DND-41 (cell line): ENCODE measurements at regions not wholly inside any gene's neighbourhood (a gene's known extent, or its start where the extent isn't known, plus 50 kb on each side); places are given as distances from the start of the nearest gene placed in this dataset.

Experiments used
- ATAC-seq: fragments of 200-7000 bp; cut with Tn5 transposase; 3 replicates; pipeline ENCODE4 v1.9.1; 2021; ENCODE audit warnings: low read depth; ENCODE audit not compliant: insufficient read depth
- DNase-seq: peaks from one replicate; pipeline ENCODE4 v3.0.0-alpha.2; 2020
- H2AFZ ChIP-seq: 2 replicates; pipeline ENCODE4 v1.6.0; 2012; ENCODE audit warnings: low read depth, low read length
- H3K27ac ChIP-seq: 2 replicates; pipeline ENCODE4 v1.5.1; 2012; ENCODE audit warnings: low read length, inconsistent platforms
- H3K27me3 ChIP-seq: fragments of 200-600 bp; sonication (generic); 2 replicates; pipeline ENCODE4 v1.6.0; 2012; ENCODE audit warnings: low read length, mild to moderate bottlenecking, inconsistent platforms; ENCODE audit not compliant: insufficient read depth, poor library complexity
- H3K36me3 ChIP-seq: 2 replicates; pipeline ENCODE4 v1.5.1; 2012; ENCODE audit warnings: low read length, inconsistent platforms; ENCODE audit not compliant: insufficient read depth
- H3K4me1 ChIP-seq: 2 replicates; pipeline ENCODE4 v1.5.1; 2012; ENCODE audit warnings: mild to moderate bottlenecking, low read length; ENCODE audit not compliant: insufficient read depth
- H3K4me2 ChIP-seq: 2 replicates; pipeline ENCODE4 v1.6.0; 2012; ENCODE audit warnings: mild to moderate bottlenecking, moderate library complexity, low read length, inconsistent platforms; ENCODE audit not compliant: insufficient read depth
- H3K4me3 ChIP-seq, 2 experiments: fragments of 200-600 bp in 1 of 2; shearing (Covaris generic) in 1 of 2; 2 replicates each; pipeline ENCODE4 v1.5.1; 2012 to 2016; ENCODE audit warnings: inconsistent platforms in 2 of 2, low read length in 2 of 2, mild to moderate bottlenecking in 2 of 2, low read depth in 1 of 2, moderate library complexity in 1 of 2
- H3K79me2 ChIP-seq: 2 replicates; pipeline ENCODE4 v1.6.0; 2012; ENCODE audit warnings: low read length, inconsistent platforms; ENCODE audit not compliant: insufficient read depth
- H3K9ac ChIP-seq: 2 replicates; pipeline ENCODE4 v1.6.0; 2012; ENCODE audit warnings: low read depth, mild to moderate bottlenecking, inconsistent platforms, low read length, moderate library complexity
- H3K9me3 ChIP-seq: 2 replicates; pipeline ENCODE4 v1.5.1; 2012; ENCODE audit warnings: low read length, moderate library complexity, mild to moderate bottlenecking, inconsistent platforms; ENCODE audit not compliant: insufficient read depth, severe bottlenecking
- H4K20me1 ChIP-seq: 2 replicates; pipeline ENCODE4 v1.6.0; 2012; ENCODE audit warnings: low read length; ENCODE audit not compliant: insufficient read depth
- EZH2 ChIP-seq: IDR thresholded peaks from 3 replicates; pipeline ENCODE4 v1.6.1; 2012; ENCODE audit warnings: borderline replicate concordance, low read depth, mild to moderate bottlenecking, moderate library complexity, low read length, inconsistent platforms; ENCODE audit not compliant: severe bottlenecking
- TF ChIP-seq, protein P1 (sequence below): IDR thresholded peaks from 2 replicates; pipeline ENCODE4 v1.5.1; 2012; ENCODE audit warnings: borderline replicate concordance, low read length, moderate library complexity, mild to moderate bottlenecking; ENCODE audit not compliant: poor library complexity, severe bottlenecking; ENCODE audit errors: extremely low read depth

DNA sequence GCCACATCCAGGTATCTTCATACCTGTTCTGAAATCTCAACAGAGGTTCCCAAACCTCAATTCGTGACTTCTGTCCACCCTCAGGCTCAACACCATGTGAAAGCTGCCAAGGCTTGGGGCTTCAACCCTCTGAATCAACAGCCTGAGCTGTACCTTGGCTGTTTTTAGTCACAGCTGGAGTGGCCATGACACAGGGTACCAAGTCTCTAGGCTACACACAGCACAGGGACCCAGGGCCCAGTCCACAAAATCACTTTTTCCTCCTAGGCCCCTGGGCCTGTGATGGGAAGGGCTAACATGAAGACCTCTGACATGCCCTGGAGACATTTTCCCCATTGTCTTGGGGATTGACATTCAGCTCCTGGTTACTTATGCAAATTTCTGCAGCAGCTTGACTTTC is 464.9 kb downstream of the ELAVL2 start:
- Histone ChIP-seq H3K27me3 (no peaks in the 10 kb centered on the region), H3K27ac (no peak overlapping the region), H3K9ac (no peak overlapping the region), H3K4me1 (no peaks in the 10 kb centered on the region), H3K4me3 (no peak overlapping the region), H3K36me3 (no peaks in the 10 kb centered on the region), H3K79me2 (no peaks in the 10 kb centered on the region), H2AFZ (no peak overlapping the region), H3K9me3 (no peaks in the 10 kb centered on the region), H4K20me1 (no peaks in the 10 kb centered on the region), H3K4me2 (no peak overlapping the region)
- TF ChIP-seq, protein P1, sequence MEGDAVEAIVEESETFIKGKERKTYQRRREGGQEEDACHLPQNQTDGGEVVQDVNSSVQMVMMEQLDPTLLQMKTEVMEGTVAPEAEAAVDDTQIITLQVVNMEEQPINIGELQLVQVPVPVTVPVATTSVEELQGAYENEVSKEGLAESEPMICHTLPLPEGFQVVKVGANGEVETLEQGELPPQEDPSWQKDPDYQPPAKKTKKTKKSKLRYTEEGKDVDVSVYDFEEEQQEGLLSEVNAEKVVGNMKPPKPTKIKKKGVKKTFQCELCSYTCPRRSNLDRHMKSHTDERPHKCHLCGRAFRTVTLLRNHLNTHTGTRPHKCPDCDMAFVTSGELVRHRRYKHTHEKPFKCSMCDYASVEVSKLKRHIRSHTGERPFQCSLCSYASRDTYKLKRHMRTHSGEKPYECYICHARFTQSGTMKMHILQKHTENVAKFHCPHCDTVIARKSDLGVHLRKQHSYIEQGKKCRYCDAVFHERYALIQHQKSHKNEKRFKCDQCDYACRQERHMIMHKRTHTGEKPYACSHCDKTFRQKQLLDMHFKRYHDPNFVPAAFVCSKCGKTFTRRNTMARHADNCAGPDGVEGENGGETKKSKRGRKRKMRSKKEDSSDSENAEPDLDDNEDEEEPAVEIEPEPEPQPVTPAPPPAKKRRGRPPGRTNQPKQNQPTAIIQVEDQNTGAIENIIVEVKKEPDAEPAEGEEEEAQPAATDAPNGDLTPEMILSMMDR, result no peak
- TF ChIP-seq EZH2, result no peak
- no peak for DNase-seq
- no peak for ATAC-seq

DNA sequence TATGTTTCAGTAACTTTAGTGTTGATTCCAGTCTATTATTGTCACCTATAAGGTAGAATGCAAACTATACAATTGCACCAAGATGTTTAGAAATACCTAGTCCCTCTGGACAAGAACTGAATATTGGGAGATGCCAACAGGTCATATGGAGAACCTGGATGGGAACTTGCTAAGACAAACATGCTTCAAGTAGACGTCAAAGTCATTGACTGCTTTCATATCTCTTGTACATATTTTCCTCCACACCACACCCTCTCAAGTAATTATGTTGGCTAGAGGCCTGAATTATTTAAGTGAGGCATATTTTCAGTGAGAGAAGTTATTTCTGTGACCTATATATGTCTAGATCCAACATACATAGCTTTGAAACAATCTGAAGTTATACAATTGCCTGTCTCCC is 453.3 kb downstream of the ELAVL2 start:
- no peak for ATAC-seq
- no peaks in the 10 kb centered on the region for H3K79me2 ChIP-seq
- H4K20me1 ChIP-seq, result no peaks in the 10 kb centered on the region
- no peak overlapping the region for H2AFZ ChIP-seq
- H3K9ac ChIP-seq, result no peak overlapping the region
- no peak overlapping the region for H3K4me2 ChIP-seq
- H3K4me3 ChIP-seq, result no peak overlapping the region
- no peaks in the 10 kb centered on the region for H3K9me3 ChIP-seq
- H3K27me3 ChIP-seq, result no peaks in the 10 kb centered on the region
- no peaks in the 10 kb centered on the region for H3K4me1 ChIP-seq
- TF ChIP-seq, protein P1, result no peak
- TF ChIP-seq EZH2, result no peak
- H3K27ac ChIP-seq, result no peak overlapping the region
- no peak for DNase-seq
- no peaks in the 10 kb centered on the region for H3K36me3 ChIP-seq

DNA sequence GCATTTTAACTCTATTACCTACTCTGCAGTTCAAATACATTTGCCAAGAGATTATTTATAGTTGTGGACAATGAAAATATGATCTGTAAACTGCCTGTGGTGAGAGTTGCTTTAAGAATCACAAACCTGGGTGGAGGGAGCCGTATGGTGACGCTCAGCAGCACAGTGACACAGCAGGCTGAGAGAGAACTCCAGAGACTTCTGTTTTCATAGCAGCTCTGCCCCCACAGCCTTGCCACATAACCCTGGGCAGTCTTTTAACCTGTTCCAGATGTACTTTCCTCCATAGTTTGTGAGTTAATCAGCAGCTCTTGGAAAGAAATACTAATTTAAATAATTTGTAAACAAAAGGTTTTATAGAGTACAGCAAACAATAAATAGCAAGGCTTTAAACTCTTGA is 450.5 kb downstream of the ELAVL2 start:
- ATAC-seq (no peak), DNase-seq (no peak)
- Histone ChIP-seq H3K79me2 (no peaks in the 10 kb centered on the region), H3K9me3 (no peaks in the 10 kb centered on the region), H3K4me3 (no peak overlapping the region), H3K4me2 (no peak overlapping the region), H3K4me1 (no peaks in the 10 kb centered on the region), H2AFZ (no peak overlapping the region), H3K36me3 (no peaks in the 10 kb centered on the region), H4K20me1 (no peaks in the 10 kb centered on the region), H3K9ac (no peak overlapping the region), H3K27me3 (no peaks in the 10 kb centered on the region), H3K27ac (no peak overlapping the region)
- no peak for TF ChIP-seq EZH2
- TF ChIP-seq, protein P1, result no peak

GRCh38 chr9:23379842-23380241 is 446.2 kb downstream of the ELAVL2 start:
- DNase-seq, result no peak
- H3K4me1 ChIP-seq, result no peaks in the 10 kb centered on the region
- H2AFZ ChIP-seq, result no peak overlapping the region
- H4K20me1 ChIP-seq, result no peaks in the 10 kb centered on the region
- no peaks in the 10 kb centered on the region for H3K27me3 ChIP-seq
- H3K36me3 ChIP-seq, result no peaks in the 10 kb centered on the region
- TF ChIP-seq, protein P1, result no peak
- TF ChIP-seq EZH2, result no peak
- no peak for ATAC-seq
- no peak overlapping the region for H3K27ac ChIP-seq
- H3K4me3 ChIP-seq, result no peak overlapping the region
- H3K4me2 ChIP-seq, result no peak overlapping the region
- no peaks in the 10 kb centered on the region for H3K79me2 ChIP-seq
- H3K9ac ChIP-seq, result no peak overlapping the region
- no peaks in the 10 kb centered on the region for H3K9me3 ChIP-seq
